Common myeloid progenitor, CD34-positive (primary cell): ENCODE measurements at regions not wholly inside any gene's neighbourhood (a gene's known extent, or its start where the extent isn't known, plus 50 kb on each side); places are given as distances from the start of the nearest gene placed in this dataset.

Experiments
- CTCF ChIA-PET: fragments of 350-600 bp; sonication (Branson Sonifier 250); formaldehyde crosslinking; loops from one replicate; lab custom pipeline; 2021; ENCODE audit warnings: antibody characterized with exemption; lab: Charles Lee
- POLR2A ChIA-PET: fragments of 350-600 bp; sonication (Branson Sonifier 250); formaldehyde crosslinking; loops from one replicate; lab custom pipeline; 2021; ENCODE audit warnings: antibody characterized with exemption; lab: Charles Lee
- DNase-seq, 3 donors: peaks; one replicate each; pipeline versions ENCODE4 v3.0.0 to v3.0.0-alpha.2; 2013
- H3K27ac ChIP-seq, 2 experiments: 1 replicate in 1 of 2; 2 replicates in 1 of 2; pipeline ENCODE4 v1.7.0; 2013; ENCODE audit warnings: inconsistent platforms in 2 of 2, low read length in 2 of 2, mild to moderate bottlenecking in 2 of 2, low read depth in 1 of 2, moderate library complexity in 1 of 2; ENCODE audit not compliant: severe bottlenecking in 2 of 2, insufficient read depth in 1 of 2, poor library complexity in 1 of 2
- H3K27me3 ChIP-seq, 5 experiments: replicated peaks in 2 of 5; 1 replicate in 3 of 5; 2 replicates in 2 of 5; pipeline versions ENCODE4 v1.6.1 to v1.7.0; 2013; ENCODE audit warnings: low read length in 4 of 5, mild to moderate bottlenecking in 2 of 5, moderate library complexity in 2 of 5, inconsistent platforms in 1 of 5; ENCODE audit not compliant: insufficient read depth in 5 of 5, control insufficient read depth in 4 of 5
- H3K36me3 ChIP-seq, 4 experiments: 1 replicate in 2 of 4; 2 replicates in 2 of 4; pipeline versions ENCODE4 v1.6.1 to v1.7.0; 2013; ENCODE audit warnings: low read length in 3 of 4, control low read depth in 1 of 4, mild to moderate bottlenecking in 1 of 4; ENCODE audit not compliant: control insufficient read depth in 4 of 4, insufficient read depth in 4 of 4
- H3K4me1 ChIP-seq, 4 experiments: 1 replicate in 3 of 4; 2 replicates in 1 of 4; pipeline versions ENCODE4 v1.6.1 to v1.7.1; 2013; ENCODE audit warnings: low read length in 3 of 4, mild to moderate bottlenecking in 3 of 4, control low read depth in 1 of 4, inconsistent platforms in 1 of 4, moderate library complexity in 1 of 4; ENCODE audit not compliant: control insufficient read depth in 4 of 4, insufficient read depth in 4 of 4; ENCODE audit errors: control extremely low read depth in 1 of 4
- H3K4me3 ChIP-seq, 7 experiments: 1 replicate in 4 of 7; 2 replicates in 3 of 7; pipeline versions ENCODE4 v1.5.1 to v1.7.0; 2013; ENCODE audit warnings: mild to moderate bottlenecking in 7 of 7, low read length in 6 of 7, moderate library complexity in 6 of 7, inconsistent platforms in 2 of 7, low read depth in 2 of 7, control low read depth in 1 of 7; ENCODE audit not compliant: insufficient read depth in 4 of 7, control insufficient read depth in 1 of 7; ENCODE audit errors: extremely low read depth in 1 of 7
- H3K9me3 ChIP-seq, 5 experiments: 1 replicate in 4 of 5; 2 replicates in 1 of 5; pipeline versions ENCODE4 v1.6.1 to v1.7.1; 2013; ENCODE audit warnings: low read length in 4 of 5, mild to moderate bottlenecking in 2 of 5, inconsistent platforms in 1 of 5, low read depth in 1 of 5, moderate library complexity in 1 of 5; ENCODE audit not compliant: control insufficient read depth in 4 of 5, insufficient read depth in 2 of 5; ENCODE audit errors: control extremely low read depth in 1 of 5
- WGBS: methylation state at CpG from one replicate; pipeline ENCODE4 v1.1.5; 2013; ENCODE audit not compliant: insufficient coverage; 5-methylcytosine and 5-hydroxymethylcytosine counted together

DNA sequence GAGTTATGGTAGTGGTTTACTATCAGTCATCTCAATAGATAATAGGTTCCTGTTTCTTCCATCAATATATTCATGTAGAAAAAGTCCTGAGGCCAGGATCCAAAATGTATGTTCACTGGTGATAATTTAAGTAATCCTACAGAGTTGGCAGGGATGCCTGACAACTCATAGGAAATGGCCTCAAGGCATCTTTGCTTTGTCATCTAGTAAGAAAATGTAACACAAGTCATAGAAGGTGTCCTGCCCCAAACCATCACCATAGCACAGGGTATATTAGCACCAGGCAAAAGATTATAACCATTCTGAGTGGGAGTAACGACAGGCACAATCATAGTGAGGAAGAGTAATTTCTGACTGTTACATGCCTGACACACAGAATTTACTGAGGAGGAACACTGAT lies 257.0 kb downstream of the TMEM167A start:
- Histone ChIP-seq H3K4me1 (peaks cover 0 to 9% (median 0%) of the 10 kb centered on the region in 4 experiments), H3K27me3 (no peaks in the 10 kb centered on the region), H3K9me3 (peaks cover 0 to 2% (median 0%) of the 10 kb centered on the region in 5 experiments), H3K36me3 (no peaks in the 10 kb centered on the region), H3K27ac (no peak overlapping the region), H3K4me3 (no peak overlapping the region)
- WGBS = 86% methylated on average over 1 of the region's 1 CpG
- ChIA-PET CTCF (no interaction called here), POLR2A (interaction anchor here (0.9 kb wide), 1 partner anchor 201 kb away, joined by 3 read pairs; no protein-coding TSS in a partner anchor)
- DNase-seq = no peak

DNA sequence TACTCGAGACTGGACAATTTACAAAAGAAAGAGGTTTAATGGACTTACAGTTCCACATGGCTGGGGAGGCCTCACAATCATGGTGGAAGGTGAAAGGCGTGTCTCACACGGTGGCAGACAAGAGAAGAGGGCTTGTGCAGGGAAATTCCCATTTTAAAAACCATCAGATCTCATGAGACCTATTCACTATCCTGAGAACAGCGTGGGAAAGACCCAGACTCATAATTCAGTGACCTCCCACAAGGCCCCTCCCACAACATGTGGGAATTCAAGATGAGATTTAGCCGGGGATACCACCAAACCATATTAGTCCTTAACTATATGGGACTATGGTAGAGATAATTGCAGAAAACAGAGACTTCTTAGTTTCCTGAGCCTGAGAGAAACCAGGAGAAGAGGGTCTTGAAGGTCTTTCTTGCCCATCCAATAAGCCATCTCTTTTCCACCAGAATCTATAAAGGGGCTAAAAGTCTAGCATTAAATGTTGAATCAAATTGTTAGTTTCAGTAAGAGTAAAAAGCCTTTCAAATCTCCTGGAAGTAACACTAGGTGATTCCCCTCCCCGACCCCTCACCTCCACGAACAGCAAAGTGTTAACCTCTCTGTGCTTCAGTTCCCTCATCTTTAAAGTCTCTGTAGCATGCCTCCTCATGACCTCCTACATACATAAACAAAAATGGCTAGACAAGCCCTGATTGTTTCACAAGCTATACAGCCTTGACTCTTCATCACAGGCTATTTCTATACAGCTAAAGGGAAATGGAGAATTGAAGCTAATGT lies 259.1 kb downstream of the TMEM167A start:
- no peak for DNase-seq
- no peaks in the 10 kb centered on the region for H3K27me3 ChIP-seq
- H3K4me3 ChIP-seq = no peak overlapping the region
- 93% methylated on average over 5 of the region's 7 CpGs for WGBS
- H3K4me1 ChIP-seq = peaks cover 0 to 6% (median 0%) of the 10 kb centered on the region in 4 experiments
- H3K9me3 ChIP-seq = peaks cover 0 to 2% (median 0%) of the 10 kb centered on the region in 5 experiments
- no peak overlapping the region for H3K27ac ChIP-seq
- ChIA-PET CTCF (no interaction called here), POLR2A (interaction anchor here (0.8 kb wide), 1 partner anchor 8 kb away, joined by 3 read pairs; no protein-coding TSS in a partner anchor)
- no peaks in the 10 kb centered on the region for H3K36me3 ChIP-seq

GRCh38 chr5:82816926-82817325 lies 260.3 kb downstream of the TMEM167A start:
- DNase-seq = no peak
- H3K4me1 ChIP-seq = peaks cover 0 to 8% (median 0%) of the 10 kb centered on the region in 4 experiments
- CTCF ChIA-PET = no interaction called here
- no peak overlapping the region for H3K27ac ChIP-seq
- H3K36me3 ChIP-seq = no peaks in the 10 kb centered on the region
- peaks cover 0 to 2% (median 0%) of the 10 kb centered on the region in 5 experiments for H3K9me3 ChIP-seq
- no peak overlapping the region for H3K4me3 ChIP-seq
- H3K27me3 ChIP-seq = no peaks in the 10 kb centered on the region
- POLR2A ChIA-PET = no interaction called here
- WGBS = 100% methylated on average over 5 of the region's 5 CpGs

- H3K27me3 ChIP-seq = no peaks in the 10 kb centered on the region
- no CpG with 5 or more reads among the region's 1 CpG for WGBS
- ChIA-PET CTCF (no interaction called here), POLR2A (no interaction called here)
- peaks cover 0 to 2% (median 0%) of the 10 kb centered on the region in 4 experiments for H3K4me1 ChIP-seq
- H3K9me3 ChIP-seq = peaks cover 0 to 2% (median 0%) of the 10 kb centered on the region in 5 experiments
- no peak overlapping the region for H3K4me3 ChIP-seq
- DNase-seq = no peak
- H3K27ac ChIP-seq = no peak overlapping the region
- no peaks in the 10 kb centered on the region for H3K36me3 ChIP-seq
Observed at GRCh38 chr5:82815871-82816270, 261.3 kb downstream of the TMEM167A start.

- Histone ChIP-seq H3K27me3 (no peaks in the 10 kb centered on the region), H3K9me3 (peaks cover 0 to 2% (median 0%) of the 10 kb centered on the region in 5 experiments), H3K4me1 (peaks cover 0 to 2% (median 0%) of the 10 kb centered on the region in 4 experiments), H3K4me3 (no peak overlapping the region), H3K27ac (no peak overlapping the region), H3K36me3 (no peaks in the 10 kb centered on the region)
- DNase-seq = no peak
- CTCF ChIA-PET = no interaction called here
- POLR2A ChIA-PET = no interaction called here
- 100% methylated on average over 3 of the region's 4 CpGs for WGBS
Observed at GRCh38 chr5:82813861-82814260, 263.3 kb downstream of the TMEM167A start.

GRCh38 chr5:82812575-82812974 lies 264.6 kb downstream of the TMEM167A start:
- POLR2A ChIA-PET = no interaction called here
- CTCF ChIA-PET = no interaction called here

GRCh38 chr5:82811490-82811889 lies 265.7 kb downstream of the TMEM167A start:
- 100% methylated on average over 3 of the region's 6 CpGs for WGBS
- ChIA-PET CTCF (interaction anchor here (1.3 kb wide), 1 partner anchor 10 kb away, joined by 3 read pairs; no protein-coding TSS in a partner anchor), POLR2A (no interaction called here)
- H3K4me3 ChIP-seq = no peak overlapping the region
- DNase-seq = no peak
- H3K27me3 ChIP-seq = no peaks in the 10 kb centered on the region
- H3K9me3 ChIP-seq = peaks cover 0 to 1% (median 0%) of the 10 kb centered on the region in 5 experiments
- no peaks in the 10 kb centered on the region for H3K36me3 ChIP-seq
- H3K27ac ChIP-seq = no peak overlapping the region
- peaks cover 0 to 2% (median 0%) of the 10 kb centered on the region in 4 experiments for H3K4me1 ChIP-seq

More at GRCh38 chr5:82812575-82812974, 264.6 kb downstream of the TMEM167A start:
- Histone ChIP-seq H3K4me3 (no peak overlapping the region), H3K27ac (no peak overlapping the region), H3K4me1 (peaks cover 0 to 2% (median 0%) of the 10 kb centered on the region in 4 experiments), H3K27me3 (no peaks in the 10 kb centered on the region), H3K36me3 (no peaks in the 10 kb centered on the region), H3K9me3 (peaks cover 0 to 1% (median 0%) of the 10 kb centered on the region in 5 experiments)
- 88% methylated on average over 1 of the region's 2 CpGs for WGBS
- DNase-seq = no peak
